IMR-90 (cell line): ENCODE measurements at regions not wholly inside any gene's neighbourhood (a gene's known extent, or its start where the extent isn't known, plus 50 kb on each side); places are given as distances from the start of the nearest gene placed in this dataset.

Source experiments
- ATAC-seq: fragments of 200-7000 bp; cut with Tn5 transposase; 2 replicates; pipeline ENCODE4 v1.9.1; 2020; ENCODE audit warnings: low read depth, mild to moderate bottlenecking, moderate library complexity
- BruUV-seq: library from RNA; stranded (reverse); fragments of 400-500 nt; replicated peaks from 2 replicates; lab custom pipeline; 2021; lab: Mats Ljungman, UMichigan
- CTCF ChIA-PET: fragments of 300-600 bp; formaldehyde crosslinking; extraction: SDS; loops from one replicate; lab custom pipeline; 2021; ENCODE audit warnings: antibody characterized with exemption; lab: Yijun Ruan, JAX
- POLR2A ChIA-PET: fragments of 300-600 bp; sonication (Branson Sonifier 250); formaldehyde crosslinking; loops from one replicate; lab custom pipeline; 2022; ENCODE audit warnings: antibody characterized with exemption; ENCODE audit not compliant: unreplicated experiment; lab: Charles Lee
- DNase-seq: peaks from one replicate; pipeline ENCODE4 v3.0.0; 2013
- H2AFZ ChIP-seq: replicated peaks from 2 replicates; pipeline ENCODE3; 2013; ENCODE audit warnings: low read length, mild to moderate bottlenecking; ENCODE audit not compliant: poor library complexity
- H2AK5ac ChIP-seq: 2 replicates; pipeline ENCODE4 v1.6.1; 2013; ENCODE audit warnings: low read depth, low read length, inconsistent platforms
- H2AK9ac ChIP-seq: replicated peaks from 2 replicates; pipeline ENCODE3; 2013; ENCODE audit warnings: mild to moderate bottlenecking, low read depth, low read length, moderate library complexity; ENCODE audit not compliant: poor library complexity
- H2BK120ac ChIP-seq: 2 replicates; pipeline ENCODE4 v1.6.1; 2013; ENCODE audit warnings: low read depth, low read length, inconsistent platforms
- H2BK15ac ChIP-seq: 3 replicates; pipeline ENCODE4 v1.6.1; 2013; ENCODE audit warnings: low read depth, low read length, inconsistent platforms
- H2BK20ac ChIP-seq: 2 replicates; pipeline ENCODE4 v1.6.1; 2013; ENCODE audit warnings: low read depth, mild to moderate bottlenecking, inconsistent platforms, low read length, moderate library complexity
- H2BK5ac ChIP-seq: 2 replicates; pipeline ENCODE4 v1.6.1; 2013; ENCODE audit warnings: mild to moderate bottlenecking, low read depth, low read length, inconsistent platforms; ENCODE audit not compliant: poor library complexity, severe bottlenecking
- H3K14ac ChIP-seq: replicated peaks from 2 replicates; pipeline ENCODE4 v1.6.1; 2013; ENCODE audit warnings: low read depth, low read length, inconsistent platforms
- H3K18ac ChIP-seq: 2 replicates; pipeline ENCODE4 v1.6.1; 2013; ENCODE audit warnings: low read depth, low read length, control low read depth
- H3K23ac ChIP-seq: 2 replicates; pipeline ENCODE4 v1.6.1; 2013; ENCODE audit warnings: low read depth, low read length, inconsistent platforms
- H3K27ac ChIP-seq: 2 replicates; pipeline ENCODE4 v1.5.1; 2013; ENCODE audit warnings: mild to moderate bottlenecking, control low read depth, low read length; ENCODE audit not compliant: insufficient read depth
- H3K27me3 ChIP-seq: 2 replicates; pipeline ENCODE4 v1.6.1; 2013; ENCODE audit warnings: low read length; ENCODE audit not compliant: control insufficient read depth, insufficient read depth
- H3K36me3 ChIP-seq: 2 replicates; pipeline ENCODE4 v1.6.1; 2013; ENCODE audit warnings: low read length, mixed read lengths; ENCODE audit not compliant: control insufficient read depth, insufficient read depth
- H3K4ac ChIP-seq: 2 replicates; pipeline ENCODE4 v1.6.1; 2013; ENCODE audit warnings: low read depth, low read length, inconsistent platforms
- H3K4me1 ChIP-seq: 2 replicates; pipeline ENCODE4 v1.6.1; 2013; ENCODE audit warnings: low read length, mixed read lengths; ENCODE audit not compliant: control insufficient read depth, insufficient read depth
- H3K4me2 ChIP-seq: 2 replicates; pipeline ENCODE4 v1.6.1; 2013; ENCODE audit warnings: low read depth, mild to moderate bottlenecking, control low read depth, low read length, moderate library complexity
- H3K4me3 ChIP-seq: 2 replicates; pipeline ENCODE4 v1.5.1; 2013; ENCODE audit warnings: low read depth, mild to moderate bottlenecking, control low read depth, low read length, moderate library complexity; ENCODE audit not compliant: insufficient read depth
- H3K56ac ChIP-seq: 2 replicates; pipeline ENCODE4 v1.6.1; 2013; ENCODE audit warnings: low read length, inconsistent platforms; ENCODE audit not compliant: insufficient read depth; ENCODE audit errors: extremely low read depth
- H3K79me1 ChIP-seq, 2 experiments: 2 replicates each; pipeline ENCODE4 v1.6.1; 2013; ENCODE audit warnings: low read length in 2 of 2, inconsistent platforms in 1 of 2, low read depth in 1 of 2
- H3K9ac ChIP-seq: 2 replicates; pipeline ENCODE4 v1.6.1; 2013; ENCODE audit warnings: low read depth, low read length, control low read depth
- H3K9me1 ChIP-seq: 2 replicates; pipeline ENCODE4 v1.6.1; 2013; ENCODE audit warnings: low read length, inconsistent platforms; ENCODE audit not compliant: insufficient read depth
- H3K9me3 ChIP-seq: 2 replicates; pipeline ENCODE4 v1.6.1; 2013; ENCODE audit warnings: low read length; ENCODE audit not compliant: control insufficient read depth, insufficient read depth
- H4K20me1 ChIP-seq: 2 replicates; pipeline ENCODE4 v1.6.1; 2013; ENCODE audit warnings: low read length, inconsistent platforms; ENCODE audit not compliant: insufficient read depth
- H4K5ac ChIP-seq: 2 replicates; pipeline ENCODE4 v1.6.1; 2013; ENCODE audit warnings: mild to moderate bottlenecking, low read depth, low read length, control low read depth
- H4K8ac ChIP-seq, 2 experiments: 2 replicates each; pipeline ENCODE4 v1.6.1; 2013; ENCODE audit warnings: low read depth in 2 of 2, low read length in 2 of 2, control low read depth in 1 of 2, inconsistent platforms in 1 of 2
- H4K91ac ChIP-seq: 2 replicates; pipeline ENCODE4 v1.6.1; 2013; ENCODE audit warnings: low read depth, low read length, inconsistent platforms; ENCODE audit not compliant: insufficient read depth
- CHD1 ChIP-seq: IDR thresholded peaks from 2 replicates; pipeline ENCODE4 v1.6.1; 2012; ENCODE audit warnings: low read depth, low read length, improper control_type of control experiment
- MAZ ChIP-seq: IDR thresholded peaks from 2 replicates; pipeline ENCODE4 v1.6.1; 2012; ENCODE audit warnings: low read depth, mild to moderate bottlenecking, low read length, improper control_type of control experiment, moderate library complexity, borderline replicate concordance
- WGBS, 2 experiments: methylation state at CpG; one replicate each; pipeline versions ENCODE4 v1.1.5 to v1.1.7; 2013; ENCODE audit warnings: missing lambda C conversion rate in 2 of 2; ENCODE audit not compliant: insufficient read length in 1 of 2; ENCODE audit errors: extremely low coverage in 2 of 2; 5-methylcytosine and 5-hydroxymethylcytosine counted together
- dilution Hi-C: fragments of 300-500 bp; cut with HindIII; formaldehyde crosslinking; loops from one replicate; pipeline ENCODE4 v1.14.3; 2018; ENCODE audit warnings: low sequenced_read_pairs; ENCODE audit not compliant: unreplicated experiment
- in situ Hi-C: fragments of 300-500 bp; cut with MboI; formaldehyde crosslinking; loops from 3 replicates; pipeline ENCODE4 v1.14.3; 2019; ENCODE audit warnings: low sequenced_read_pairs, inconsistent platforms, mixed read lengths
- intact Hi-C: fragments of 100-400 bp; cut with micrococcal nuclease; formaldehyde crosslinking; loops from 2 replicates; pipeline ENCODE4 v1.10.0; 2022

DNA sequence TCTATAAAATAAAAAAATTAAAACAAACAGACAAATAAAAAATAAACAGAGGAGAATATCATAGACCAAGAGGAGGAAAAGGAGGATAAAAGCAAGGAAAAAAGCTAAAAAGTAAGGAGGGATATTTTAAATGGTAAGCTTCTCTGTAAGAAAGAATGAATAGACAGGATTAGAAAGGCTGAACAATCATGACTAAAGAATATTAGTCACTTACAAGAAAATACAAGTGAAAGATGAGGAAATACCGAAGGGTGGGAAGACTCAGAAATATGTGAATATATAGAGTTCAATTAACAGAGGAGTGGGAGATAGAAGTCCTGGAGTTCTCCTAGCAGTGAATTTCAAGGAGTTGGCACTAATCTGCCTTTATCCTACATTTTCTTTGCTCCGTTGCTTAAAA lies 162.6 kb downstream of the RTL3 start:
- H3K27me3 ChIP-seq, result no peaks in the 10 kb centered on the region
- in situ Hi-C loops (no loop called here), intact Hi-C loops (loop anchor here (5.0 kb wide), 1 partner anchor 741 kb away; no protein-coding TSS in a partner anchor), dilution Hi-C loops (no loop called here)
- H4K20me1 ChIP-seq, result no peaks in the 10 kb centered on the region
- no TSS peak for BruUV-seq
- H4K8ac ChIP-seq, result no peak overlapping the region
- H3K27ac ChIP-seq, result no peak overlapping the region
- DNase-seq, result no peak
- no peak overlapping the region for H2BK120ac ChIP-seq
- CTCF ChIA-PET, result interaction anchor here (1.3 kb wide), 1 partner anchor 9 kb away, joined by 3 read pairs; no protein-coding TSS in a partner anchor
- no peaks in the 10 kb centered on the region for H3K9me3 ChIP-seq
- no peak overlapping the region for H2AFZ ChIP-seq
- no peak for TF ChIP-seq CHD1
- no peak for TF ChIP-seq MAZ
- no peak overlapping the region for H3K14ac ChIP-seq
- no peak overlapping the region for H3K56ac ChIP-seq
- ATAC-seq, result no peak
- POLR2A ChIA-PET, result no interaction called here
- H3K79me1 ChIP-seq, result no peaks in the 10 kb centered on the region
- WGBS, 2 experiments, result no CpG with 5 or more reads among the region's 2 CpGs
- H2AK9ac ChIP-seq, result no peak overlapping the region
- H3K23ac ChIP-seq, result no peak overlapping the region
- H3K4me2 ChIP-seq, result no peak overlapping the region
- H3K4ac ChIP-seq, result no peak overlapping the region
- H3K9me1 ChIP-seq, result no peaks in the 10 kb centered on the region
- H3K4me1 ChIP-seq, result no peaks in the 10 kb centered on the region
- no peak overlapping the region for H2BK5ac ChIP-seq
- H4K5ac ChIP-seq, result no peak overlapping the region
- no peak overlapping the region for H3K4me3 ChIP-seq
- no peak overlapping the region for H2BK15ac ChIP-seq
- H2BK20ac ChIP-seq, result no peak overlapping the region
- H3K9ac ChIP-seq, result no peak overlapping the region
- H4K91ac ChIP-seq, result no peak overlapping the region
- H3K18ac ChIP-seq, result no peak overlapping the region
- H3K36me3 ChIP-seq, result no peaks in the 10 kb centered on the region
- no peak overlapping the region for H2AK5ac ChIP-seq
